PC-9 (cell line): ENCODE measurements at regions not wholly inside any gene's neighbourhood (a gene's known extent, or its start where the extent isn't known, plus 50 kb on each side); places are given as distances from the start of the nearest gene placed in this dataset.

ENCODE experiments used
- EZH2 ChIP-seq: fragments of 200-600 bp; sonication (generic); IDR thresholded peaks from 2 replicates; pipeline ENCODE4 v1.8.0; 2017; ENCODE audit warnings: antibody characterized with exemption, low read depth
- TF ChIP-seq, protein P1 (sequence below): fragments of 200-600 bp; sonication (generic); conservative IDR thresholded peaks from 2 replicates; pipeline ENCODE4 v1.6.1; 2017; ENCODE audit warnings: mixed run types, antibody characterized with exemption, mild to moderate bottlenecking, moderate library complexity

DNA sequence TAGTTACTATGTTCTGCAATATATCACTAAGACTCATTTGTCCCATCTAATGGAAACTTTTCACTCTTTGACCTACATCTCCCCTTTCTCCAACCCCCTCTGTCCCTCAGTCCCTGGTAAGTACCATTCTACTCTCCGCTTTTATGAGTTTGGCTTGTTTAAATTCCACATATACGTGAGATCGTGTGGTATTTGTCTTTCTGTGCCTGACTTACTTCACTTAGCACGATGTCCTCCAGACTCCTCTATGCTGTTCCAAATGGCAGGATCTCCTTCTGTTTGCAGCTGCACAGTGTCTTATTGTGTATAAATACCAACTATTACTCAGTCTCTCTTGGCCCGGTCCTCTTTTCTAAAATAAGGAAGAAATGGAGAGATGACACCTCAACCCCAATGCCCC lies 205.4 kb upstream of the NTM start:
- TF ChIP-seq, protein P1, sequence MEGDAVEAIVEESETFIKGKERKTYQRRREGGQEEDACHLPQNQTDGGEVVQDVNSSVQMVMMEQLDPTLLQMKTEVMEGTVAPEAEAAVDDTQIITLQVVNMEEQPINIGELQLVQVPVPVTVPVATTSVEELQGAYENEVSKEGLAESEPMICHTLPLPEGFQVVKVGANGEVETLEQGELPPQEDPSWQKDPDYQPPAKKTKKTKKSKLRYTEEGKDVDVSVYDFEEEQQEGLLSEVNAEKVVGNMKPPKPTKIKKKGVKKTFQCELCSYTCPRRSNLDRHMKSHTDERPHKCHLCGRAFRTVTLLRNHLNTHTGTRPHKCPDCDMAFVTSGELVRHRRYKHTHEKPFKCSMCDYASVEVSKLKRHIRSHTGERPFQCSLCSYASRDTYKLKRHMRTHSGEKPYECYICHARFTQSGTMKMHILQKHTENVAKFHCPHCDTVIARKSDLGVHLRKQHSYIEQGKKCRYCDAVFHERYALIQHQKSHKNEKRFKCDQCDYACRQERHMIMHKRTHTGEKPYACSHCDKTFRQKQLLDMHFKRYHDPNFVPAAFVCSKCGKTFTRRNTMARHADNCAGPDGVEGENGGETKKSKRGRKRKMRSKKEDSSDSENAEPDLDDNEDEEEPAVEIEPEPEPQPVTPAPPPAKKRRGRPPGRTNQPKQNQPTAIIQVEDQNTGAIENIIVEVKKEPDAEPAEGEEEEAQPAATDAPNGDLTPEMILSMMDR = no peak
- TF ChIP-seq EZH2 = no peak
